Kasumi-1 (cell line): ENCODE measurements at regions not wholly inside any gene's neighbourhood (a gene's known extent, or its start where the extent isn't known, plus 50 kb on each side); places are given as distances from the start of the nearest gene placed in this dataset.

Experiments
- DNase-seq, 2 experiments: peaks; one replicate each; lab custom pipeline; 2025; lab: John Stamatoyannopoulos, UW

- DNase-seq = no peak
These were observed 182.0 kb upstream of the STARD13 start for GRCh38 chr13:33467556-33467955.

DNA sequence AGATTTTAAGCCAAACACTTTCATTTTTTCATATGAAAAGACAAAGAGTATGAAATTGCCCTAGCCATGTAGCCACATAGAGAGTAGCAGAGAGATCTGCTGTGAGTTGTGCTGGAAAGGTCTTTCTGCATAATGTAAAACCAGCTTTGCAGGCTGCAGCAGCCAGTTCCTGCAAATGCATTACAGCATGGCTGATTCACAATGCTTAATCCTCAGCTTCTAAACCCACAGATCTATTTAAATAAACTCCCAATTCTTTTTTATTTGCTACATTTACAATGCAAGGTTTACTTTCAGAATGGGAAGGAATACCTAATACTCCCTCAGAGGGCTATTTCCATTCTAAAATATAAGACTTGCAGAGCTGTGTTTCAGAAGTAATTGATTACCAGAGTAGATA lies 185.6 kb upstream of the STARD13 start:
- DNase-seq = no peak

DNA sequence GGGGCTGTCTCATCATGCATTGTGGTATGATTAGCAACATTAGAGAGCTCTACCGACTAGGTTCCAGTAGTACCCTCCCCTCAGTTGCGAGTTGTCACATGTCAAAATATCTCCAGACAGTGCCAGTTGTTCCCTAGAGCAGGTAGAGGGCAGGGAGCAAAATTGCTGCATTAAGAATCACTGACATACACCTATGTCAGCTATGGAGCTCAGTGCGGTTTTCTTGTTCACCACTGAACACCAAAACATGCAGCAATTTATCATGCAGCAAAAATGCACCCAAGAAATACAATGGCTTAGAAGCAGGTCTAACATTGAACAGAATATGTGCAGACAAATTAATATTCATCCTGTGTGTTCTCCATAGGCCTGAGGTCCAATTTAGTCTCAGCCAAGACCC lies 186.9 kb upstream of the STARD13 start:
- DNase-seq = no peak

DNA sequence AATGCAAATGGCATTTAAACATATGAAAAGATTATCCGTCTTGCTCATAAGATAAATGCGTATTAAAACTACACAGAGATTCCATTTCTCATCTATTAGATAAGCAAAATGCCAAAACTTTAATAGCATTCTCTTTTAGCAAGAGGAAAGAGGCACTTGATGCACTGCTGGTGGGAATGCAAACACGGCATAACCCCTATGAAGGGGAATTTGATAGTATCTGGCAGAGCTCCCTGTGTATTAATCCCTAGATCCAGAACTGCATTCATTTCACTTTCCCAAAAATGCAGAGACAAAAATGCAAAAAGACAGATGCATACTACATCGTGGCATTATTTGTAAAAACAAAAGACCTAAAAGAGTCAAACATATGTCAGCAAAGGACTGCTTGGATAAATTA lies 193.6 kb upstream of the STARD13 start:
- no peak for DNase-seq

DNA sequence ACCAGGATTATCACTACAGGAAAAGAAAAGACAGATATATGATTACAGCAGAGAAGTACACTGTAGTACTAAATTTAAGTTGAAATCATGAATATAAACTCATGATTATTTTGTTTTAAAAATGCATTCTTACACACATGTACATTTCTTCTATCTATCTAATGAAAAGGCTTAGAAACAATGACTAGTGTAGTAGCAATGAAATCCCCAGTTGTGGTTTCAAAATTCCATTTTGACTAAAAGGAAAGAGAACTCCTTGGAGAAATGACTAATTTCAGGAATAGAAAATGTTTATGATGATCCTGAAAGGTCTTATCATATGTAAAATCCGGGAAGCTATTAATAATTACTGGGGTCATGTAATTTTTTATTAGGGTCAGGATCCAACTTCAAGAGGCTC lies 195.0 kb upstream of the STARD13 start:
- DNase-seq = no peak

GRCh38 chr13:33483471-33483870 lies 197.9 kb upstream of the STARD13 start:
- DNase-seq = no peak

DNA sequence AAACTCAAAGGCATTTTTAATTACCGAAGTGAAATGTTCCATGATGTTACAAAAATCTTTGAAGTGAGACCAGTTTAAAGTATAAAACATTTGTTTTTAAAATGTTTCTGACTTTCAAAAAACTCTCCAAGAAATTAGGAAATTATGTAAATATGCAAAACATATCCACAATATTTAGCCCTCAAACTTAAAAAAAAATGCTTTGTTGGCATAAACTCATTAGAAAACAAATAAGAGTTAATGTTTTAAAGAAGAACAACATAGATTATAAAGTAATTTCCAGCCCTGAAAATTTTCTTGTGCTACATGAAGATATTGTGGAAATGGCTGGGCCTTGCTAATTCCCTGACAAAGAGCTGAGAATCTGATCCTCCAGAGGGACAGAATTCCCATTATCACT lies 199.7 kb upstream of the STARD13 start:
- no peak for DNase-seq

GRCh38 chr13:33487575-33488243 lies 202.2 kb upstream of the STARD13 start:
- DNase-seq = peak; percentile 46 to 75

DNA sequence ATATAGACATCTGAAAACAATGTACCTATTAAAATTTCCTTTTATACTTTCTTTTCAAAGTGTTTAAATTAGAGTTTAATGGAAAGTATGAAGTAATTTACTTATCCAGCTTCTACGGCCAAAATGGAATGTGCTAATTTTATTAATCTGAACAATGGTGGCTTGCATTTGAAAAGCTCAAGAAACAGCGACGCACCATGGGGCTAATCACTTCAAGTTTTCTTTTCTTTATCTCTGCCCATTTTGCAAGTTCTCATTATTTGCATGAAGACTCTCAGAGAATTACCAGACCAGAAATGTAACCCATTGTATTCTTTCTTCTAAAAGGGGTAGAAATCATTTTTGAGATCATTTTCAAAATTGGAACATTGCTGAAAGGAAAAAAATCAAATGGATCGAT lies 204.0 kb upstream of the STARD13 start:
- DNase-seq = no peak

DNA sequence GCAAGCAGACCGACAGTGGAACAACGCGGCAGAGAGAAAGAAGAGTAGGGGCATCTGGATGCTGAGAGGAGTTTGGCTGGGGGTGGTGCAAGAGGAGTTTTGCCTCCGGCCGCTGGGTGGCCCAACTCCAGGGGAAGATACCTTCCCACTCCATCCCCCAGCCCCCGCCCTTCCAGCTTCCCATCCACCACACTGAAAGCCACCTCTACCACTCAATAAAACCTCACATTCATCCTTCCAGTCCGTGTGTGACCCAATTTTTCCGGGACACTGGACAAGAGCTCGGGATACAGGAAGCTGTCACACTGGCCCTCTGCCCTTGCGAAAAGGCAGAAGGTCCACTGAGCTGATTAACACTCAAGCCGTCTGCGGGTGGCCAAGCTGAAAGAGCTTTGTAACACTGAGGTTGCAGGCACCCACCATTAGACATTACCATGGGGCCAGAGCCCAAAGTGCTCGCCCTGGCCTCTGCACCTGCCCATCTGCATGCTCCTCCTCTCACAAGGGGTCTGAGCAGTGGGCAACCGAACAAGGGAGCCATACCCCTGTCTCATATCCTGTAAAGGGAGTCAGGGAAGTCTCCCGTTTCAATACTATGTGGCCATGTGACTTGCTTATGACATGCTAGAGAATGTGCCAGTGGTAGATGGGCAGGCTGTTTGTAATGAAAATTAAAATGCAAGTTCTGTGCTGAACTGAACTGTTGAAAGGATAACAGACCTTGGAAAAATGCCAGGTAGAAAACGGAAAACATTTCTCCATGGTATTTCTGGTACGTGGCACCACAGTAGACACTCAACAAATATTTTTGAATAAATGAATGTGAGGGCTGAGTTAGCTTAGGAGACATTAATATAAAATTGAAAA lies 205.1 kb upstream of the STARD13 start:
- DNase-seq = no peak

- no peak for DNase-seq
These were observed 208.3 kb upstream of the STARD13 start for GRCh38 chr13:33493672-33494365.

GRCh38 chr13:33494596-33495204 lies 209.1 kb upstream of the STARD13 start:
- DNase-seq = no peak

DNA sequence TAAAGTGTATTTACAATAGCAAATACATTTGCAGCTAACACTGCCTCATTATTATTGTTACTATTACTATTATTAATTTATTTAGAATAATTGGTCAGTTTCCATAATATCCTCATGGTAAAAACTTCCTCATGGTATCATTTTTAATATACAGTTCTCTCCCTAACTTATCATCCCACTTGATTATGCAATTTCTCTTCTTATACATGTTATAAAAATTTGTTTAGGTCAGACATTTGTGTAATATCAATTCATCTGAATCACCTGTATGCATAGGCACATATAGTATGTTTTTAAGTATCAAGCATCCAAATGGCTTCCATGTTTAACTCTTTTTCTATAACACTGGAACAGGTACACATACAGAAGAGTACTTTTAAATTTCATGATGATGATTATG lies 210.8 kb upstream of the STARD13 start:
- DNase-seq = no peak

GRCh38 chr13:33497146-33497845 lies 211.7 kb upstream of the STARD13 start:
- no peak for DNase-seq

- no peak for DNase-seq
These were observed 222.5 kb upstream of the STARD13 start for GRCh38 chr13:33508060-33508459.

DNA sequence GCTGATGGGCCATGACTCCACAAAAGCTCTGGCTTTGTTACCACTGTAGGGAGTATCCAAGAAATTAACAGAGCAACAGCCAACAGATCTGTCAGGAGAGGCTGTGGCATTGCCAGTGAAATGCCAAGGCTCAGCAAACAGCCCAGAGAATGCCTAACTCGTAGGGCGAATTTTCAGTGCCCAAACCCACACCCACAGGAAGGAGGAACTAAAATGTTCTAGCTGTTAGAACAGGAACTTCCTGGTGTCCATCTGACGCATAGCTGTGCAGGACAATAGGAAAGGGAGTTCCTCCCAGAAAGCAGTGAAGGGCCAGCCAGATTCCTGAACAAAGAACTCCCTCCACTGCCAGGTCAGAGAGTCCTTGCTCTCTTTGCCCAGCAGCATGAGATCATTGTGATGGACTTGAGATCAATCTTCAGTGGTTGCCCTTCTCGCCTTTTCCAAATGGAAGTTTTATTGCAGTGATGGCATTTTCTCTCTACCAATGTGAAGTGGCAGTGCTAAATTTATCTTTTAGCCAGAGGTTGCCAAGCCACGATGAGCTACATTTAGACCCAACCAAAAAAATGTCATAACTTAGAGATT lies 224.2 kb upstream of the STARD13 start:
- DNase-seq = no peak

GRCh38 chr13:33510350-33510970 lies 224.9 kb upstream of the STARD13 start:
- no peak for DNase-seq

GRCh38 chr13:33512880-33513554 lies 227.5 kb upstream of the STARD13 start:
- DNase-seq = no peak

GRCh38 chr13:33514362-33514761 lies 228.8 kb upstream of the STARD13 start:
- DNase-seq = no peak

GRCh38 chr13:33515146-33515545 lies 229.6 kb upstream of the STARD13 start:
- no peak for DNase-seq
